Spleen (tissue), 7 donors: ENCODE measurements at regions not wholly inside any gene's neighbourhood (a gene's known extent, or its start where the extent isn't known, plus 50 kb on each side); places are given as distances from the start of the nearest gene placed in this dataset.

Experiments
- POLR2A ChIP-seq, 3 donors: fragments of 450-650 bp; IDR thresholded peaks; one replicate each; pipeline ENCODE4 v1.5.1; 2017; ENCODE audit warnings: antibody characterized with exemption in 3 of 3, mild to moderate bottlenecking in 1 of 3
- POLR2AphosphoS5 ChIP-seq, 3 donors: sonication (generic); formaldehyde crosslinking; IDR thresholded peaks; one replicate each; pipeline ENCODE4 v1.5.1; 2017; ENCODE audit warnings: antibody characterized with exemption in 3 of 3
- TF ChIP-seq, protein P1 (sequence below), 11 experiments: fragments of 200-600 bp in 7 of 11; fragments of 450-650 bp in 4 of 11; sonication (generic) in 4 of 11; IDR thresholded peaks in 8 of 11; conservative IDR thresholded peaks in 3 of 11; 1 replicate in 7 of 11; 2 replicates in 4 of 11; pipeline versions ENCODE4 v1.4.0 to v1.8.0; 2016 to 2021; ENCODE audit warnings: antibody characterized with exemption in 11 of 11, inconsistent platforms in 4 of 11, mild to moderate bottlenecking in 1 of 11
- donor health status: DM: no; HTN: no; CAD: no; lungs with moderate emphysema.
- donor health status: DM: no; HTN: no; CAD: no.
- donor health status: DM: no; HTN: no; CAD: no.

DNA sequence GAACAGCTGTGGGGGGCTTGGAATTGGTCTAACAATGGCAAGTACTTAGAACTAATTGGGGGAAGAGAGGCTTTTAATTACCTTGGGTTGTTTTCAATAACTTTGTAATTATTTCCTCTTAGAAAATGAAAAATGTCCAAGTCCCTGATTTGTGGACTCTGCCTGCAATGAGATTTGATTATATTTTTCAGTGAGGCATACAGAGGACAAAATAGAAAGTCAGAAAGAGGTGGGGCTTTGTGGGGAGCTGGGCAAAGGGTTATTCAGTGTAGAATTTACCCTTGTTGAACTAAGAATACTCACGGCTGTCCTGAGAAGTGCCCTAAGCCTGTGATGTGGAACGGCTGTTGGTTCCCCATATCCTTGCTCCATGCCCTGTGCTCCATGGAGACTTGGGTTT lies 153.0 kb downstream of the ICE1 start:
- TF ChIP-seq, protein P1, sequence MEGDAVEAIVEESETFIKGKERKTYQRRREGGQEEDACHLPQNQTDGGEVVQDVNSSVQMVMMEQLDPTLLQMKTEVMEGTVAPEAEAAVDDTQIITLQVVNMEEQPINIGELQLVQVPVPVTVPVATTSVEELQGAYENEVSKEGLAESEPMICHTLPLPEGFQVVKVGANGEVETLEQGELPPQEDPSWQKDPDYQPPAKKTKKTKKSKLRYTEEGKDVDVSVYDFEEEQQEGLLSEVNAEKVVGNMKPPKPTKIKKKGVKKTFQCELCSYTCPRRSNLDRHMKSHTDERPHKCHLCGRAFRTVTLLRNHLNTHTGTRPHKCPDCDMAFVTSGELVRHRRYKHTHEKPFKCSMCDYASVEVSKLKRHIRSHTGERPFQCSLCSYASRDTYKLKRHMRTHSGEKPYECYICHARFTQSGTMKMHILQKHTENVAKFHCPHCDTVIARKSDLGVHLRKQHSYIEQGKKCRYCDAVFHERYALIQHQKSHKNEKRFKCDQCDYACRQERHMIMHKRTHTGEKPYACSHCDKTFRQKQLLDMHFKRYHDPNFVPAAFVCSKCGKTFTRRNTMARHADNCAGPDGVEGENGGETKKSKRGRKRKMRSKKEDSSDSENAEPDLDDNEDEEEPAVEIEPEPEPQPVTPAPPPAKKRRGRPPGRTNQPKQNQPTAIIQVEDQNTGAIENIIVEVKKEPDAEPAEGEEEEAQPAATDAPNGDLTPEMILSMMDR (IDR thresholded peaks at IDR 0.05 in 8 of 11, conservative IDR thresholded peaks at IDR 0.05 in 3 of 11): no peak
- TF ChIP-seq POLR2A (IDR thresholded peaks at IDR 0.05) (no peak), POLR2AphosphoS5 (IDR thresholded peaks at IDR 0.05) (no peak)
